MCF 10A (cell line): ENCODE measurements at regions not wholly inside any gene's neighbourhood (a gene's known extent, or its start where the extent isn't known, plus 50 kb on each side); places are given as distances from the start of the nearest gene placed in this dataset.

ENCODE experiments used
- BruUV-seq: library from RNA; stranded (reverse); fragments of 400-500 nt; replicated peaks from 2 replicates; lab custom pipeline; 2021; lab: Mats Ljungman, UMichigan
- CTCF ChIA-PET: fragments of 300-600 bp; sonication (Branson Sonifier 250); formaldehyde crosslinking; extraction: SDS; loops from one replicate; lab custom pipeline; 2021; ENCODE audit warnings: antibody characterized with exemption, inconsistent platforms; lab: Yijun Ruan, JAX
- POLR2A ChIA-PET: fragments of 300-600, 350-650 bp; sonication (Branson Sonifier 250); formaldehyde crosslinking; extraction: SDS; loops from one replicate; lab custom pipeline; 2020; ENCODE audit warnings: antibody characterized with exemption, inconsistent platforms; lab: Yijun Ruan, JAX
- DNase-seq: peaks from one replicate; pipeline ENCODE4 v3.0.0-alpha.2; 2018; ENCODE audit not compliant: unreplicated experiment
- H3K27ac Mint-ChIP-seq: one replicate; pipeline ENCODE4 v1.8.0; 2022; ENCODE audit warnings: mild to moderate bottlenecking, low read depth, mixed read lengths; ENCODE audit not compliant: unreplicated experiment
- H3K27me3 Mint-ChIP-seq: one replicate; pipeline ENCODE4 v1.8.0; 2022; ENCODE audit warnings: mixed read lengths; ENCODE audit not compliant: insufficient read depth, unreplicated experiment
- H3K36me3 Mint-ChIP-seq: one replicate; pipeline ENCODE4 v1.8.0; 2022; ENCODE audit warnings: mild to moderate bottlenecking, moderate library complexity, mixed read lengths; ENCODE audit not compliant: insufficient read depth, unreplicated experiment
- H3K4me1 Mint-ChIP-seq: one replicate; pipeline ENCODE4 v1.8.0; 2022; ENCODE audit warnings: mixed read lengths; ENCODE audit not compliant: insufficient read depth, unreplicated experiment
- H3K4me3 Mint-ChIP-seq: one replicate; pipeline ENCODE4 v1.8.0; 2022; ENCODE audit warnings: mild to moderate bottlenecking, moderate library complexity, mixed read lengths; ENCODE audit not compliant: unreplicated experiment
- H3K9me3 Mint-ChIP-seq: one replicate; pipeline ENCODE4 v1.8.0; 2022; ENCODE audit warnings: mixed read lengths; ENCODE audit not compliant: unreplicated experiment
- intact Hi-C: fragments of 100-400 bp; cut with micrococcal nuclease; formaldehyde crosslinking; loops from 2 replicates; pipeline ENCODE4 v1.14.1; 2022
- TF ChIP-seq, protein P1 (sequence below): fragments of 200-600 bp; IDR thresholded peaks from one replicate; pipeline ENCODE4 v1.8.0; 2022; ENCODE audit warnings: antibody characterized with exemption, mild to moderate bottlenecking; ENCODE audit not compliant: unreplicated experiment

DNA sequence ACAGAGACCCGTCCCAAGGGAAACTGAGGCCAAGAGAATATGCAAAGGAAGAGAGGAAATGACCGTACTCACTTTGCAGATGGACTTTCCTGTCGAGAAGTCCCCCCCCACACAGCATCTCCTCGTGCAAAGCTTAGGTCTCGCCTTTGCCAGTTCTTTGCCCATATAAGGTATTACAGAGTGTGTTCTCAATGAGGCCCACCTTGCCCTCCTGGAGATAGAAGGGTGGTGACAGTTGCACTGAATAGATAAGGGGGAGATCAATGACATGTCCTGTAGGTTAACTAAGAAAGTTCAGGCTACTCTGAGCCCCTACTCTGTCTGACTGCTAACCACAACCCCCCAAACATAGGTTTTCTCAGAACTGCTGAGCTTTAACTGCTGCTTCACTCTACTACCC lies 68.2 kb upstream of the SPTLC1 start:
- H3K27ac Mint-ChIP-seq, result no peak overlapping the region
- no peaks in the 10 kb centered on the region for H3K36me3 Mint-ChIP-seq
- peaks cover 17% of the 10 kb centered on the region for H3K27me3 Mint-ChIP-seq
- H3K4me3 Mint-ChIP-seq, result no peak overlapping the region
- peaks cover 5% of the 10 kb centered on the region for H3K4me1 Mint-ChIP-seq
- CTCF ChIA-PET, result interaction anchor here (0.9 to 1.4 kb wide), 2 partner anchors 43 to 47 kb away, joined by 3 to 6 read pairs; no protein-coding TSS in a partner anchor
- POLR2A ChIA-PET, result no interaction called here
- TF ChIP-seq, protein P1, sequence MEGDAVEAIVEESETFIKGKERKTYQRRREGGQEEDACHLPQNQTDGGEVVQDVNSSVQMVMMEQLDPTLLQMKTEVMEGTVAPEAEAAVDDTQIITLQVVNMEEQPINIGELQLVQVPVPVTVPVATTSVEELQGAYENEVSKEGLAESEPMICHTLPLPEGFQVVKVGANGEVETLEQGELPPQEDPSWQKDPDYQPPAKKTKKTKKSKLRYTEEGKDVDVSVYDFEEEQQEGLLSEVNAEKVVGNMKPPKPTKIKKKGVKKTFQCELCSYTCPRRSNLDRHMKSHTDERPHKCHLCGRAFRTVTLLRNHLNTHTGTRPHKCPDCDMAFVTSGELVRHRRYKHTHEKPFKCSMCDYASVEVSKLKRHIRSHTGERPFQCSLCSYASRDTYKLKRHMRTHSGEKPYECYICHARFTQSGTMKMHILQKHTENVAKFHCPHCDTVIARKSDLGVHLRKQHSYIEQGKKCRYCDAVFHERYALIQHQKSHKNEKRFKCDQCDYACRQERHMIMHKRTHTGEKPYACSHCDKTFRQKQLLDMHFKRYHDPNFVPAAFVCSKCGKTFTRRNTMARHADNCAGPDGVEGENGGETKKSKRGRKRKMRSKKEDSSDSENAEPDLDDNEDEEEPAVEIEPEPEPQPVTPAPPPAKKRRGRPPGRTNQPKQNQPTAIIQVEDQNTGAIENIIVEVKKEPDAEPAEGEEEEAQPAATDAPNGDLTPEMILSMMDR, result no peak
- peaks cover 8% of the 10 kb centered on the region for H3K9me3 Mint-ChIP-seq
- DNase-seq, result no peak
- intact Hi-C loops, result no loop called here
- no TSS peak for BruUV-seq

DNA sequence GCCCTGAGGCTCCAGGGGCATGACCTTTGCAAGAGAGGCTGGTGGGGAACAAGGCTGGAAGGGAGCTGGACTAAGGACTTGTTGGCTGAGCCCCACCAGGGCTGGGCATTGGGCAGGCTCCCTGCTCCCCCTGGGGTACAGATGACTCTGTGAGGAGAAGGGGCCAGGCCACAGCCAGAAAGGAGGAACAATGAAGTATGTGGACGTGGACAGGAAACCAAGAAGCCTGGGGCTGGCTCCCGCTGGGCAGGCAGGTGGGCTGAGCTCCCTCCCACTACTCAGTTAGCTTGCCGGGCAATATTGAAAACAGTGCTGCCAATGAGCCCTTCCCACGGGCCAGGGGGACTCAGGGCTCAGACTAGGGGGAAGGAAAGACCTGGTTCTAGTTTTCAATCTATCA lies 66.1 kb upstream of the SPTLC1 start:
- TF ChIP-seq, protein P1, result no peak
- DNase-seq, result no peak
- ChIA-PET CTCF (interaction anchor here (0.6 to 1.1 kb wide), 3 partner anchors 9 to 114 kb away, joined by 3 to 4 read pairs (median 3); no protein-coding TSS in a partner anchor), POLR2A (no interaction called here)
- Mint-ChIP-seq H3K36me3 (no peaks in the 10 kb centered on the region), H3K4me3 (no peak overlapping the region), H3K27me3 (peaks cover 17% of the 10 kb centered on the region), H3K4me1 (peaks cover 5% of the 10 kb centered on the region), H3K27ac (no peak overlapping the region), H3K9me3 (peaks cover 8% of the 10 kb centered on the region)
- BruUV-seq, result no TSS peak
- intact Hi-C loops, result no loop called here

DNA sequence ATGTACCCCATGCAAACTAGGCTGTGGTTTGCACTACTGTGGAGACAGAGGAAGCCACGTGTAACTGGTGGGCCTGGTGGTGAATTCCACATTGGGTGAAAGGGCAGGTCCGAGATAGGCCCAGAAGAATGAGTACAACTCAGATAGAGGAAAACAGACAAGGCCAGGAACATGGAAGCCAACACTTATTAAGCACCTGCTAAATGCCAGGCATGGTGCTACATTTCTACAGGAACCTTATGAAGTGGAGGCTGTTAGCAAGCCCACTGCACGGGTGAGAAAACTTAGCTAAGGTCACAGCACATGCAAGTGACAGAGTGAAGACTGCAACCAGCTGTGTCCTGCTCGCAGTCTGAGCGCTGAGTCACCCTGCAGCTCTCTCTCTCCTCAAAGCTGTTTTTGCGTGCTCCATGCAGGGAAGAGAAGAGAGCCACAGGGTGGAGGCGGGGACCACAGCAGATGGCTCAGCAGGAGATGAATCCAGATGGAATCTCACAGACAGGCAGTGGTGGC lies 65.5 kb upstream of the SPTLC1 start:
- no peak overlapping the region for H3K27ac Mint-ChIP-seq
- no TSS peak for BruUV-seq
- CTCF ChIA-PET, result interaction anchor here (0.6 to 2.4 kb wide), 5 partner anchors 10 to 42 kb away, joined by 3 to 11 read pairs (median 5); no protein-coding TSS in a partner anchor

DNA sequence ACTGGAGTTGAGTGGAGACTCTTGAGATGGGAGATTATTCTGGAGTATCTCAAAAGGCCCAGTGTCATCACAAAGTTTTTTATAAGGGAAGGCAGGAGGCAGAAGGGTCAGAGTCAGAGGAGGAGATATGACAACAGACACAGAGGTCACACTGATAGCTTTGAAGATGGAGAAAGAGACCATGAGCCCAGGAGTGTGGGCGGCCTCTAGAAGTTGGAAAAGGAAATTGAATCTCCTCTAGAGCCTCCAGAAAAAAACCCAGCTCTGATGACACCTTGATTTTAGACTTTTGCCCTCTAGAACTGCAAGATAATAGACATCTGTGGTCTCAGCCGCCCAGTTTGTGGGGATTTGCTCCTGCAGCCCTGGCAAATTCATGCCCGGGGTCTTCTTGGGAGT lies 64.8 kb upstream of the SPTLC1 start:
- BruUV-seq, result no TSS peak
- intact Hi-C loops, result no loop called here
- Mint-ChIP-seq H3K9me3 (peaks cover 8% of the 10 kb centered on the region), H3K27me3 (peaks cover 17% of the 10 kb centered on the region), H3K4me3 (no peak overlapping the region), H3K36me3 (no peaks in the 10 kb centered on the region), H3K27ac (no peak overlapping the region), H3K4me1 (peaks cover 5% of the 10 kb centered on the region)
- TF ChIP-seq, protein P1, result no peak
- POLR2A ChIA-PET, result interaction anchor here (0.5 kb wide), 1 partner anchor 15 kb away, joined by 3 read pairs; no protein-coding TSS in a partner anchor
- CTCF ChIA-PET, result interaction anchor here (1.0 to 2.4 kb wide), 3 partner anchors 32 to 41 kb away, joined by 3 to 11 read pairs (median 5); no protein-coding TSS in a partner anchor
- DNase-seq, result no peak

More for the DNA sequence above, 65.5 kb upstream of the SPTLC1 start:
- H3K9me3 Mint-ChIP-seq, result peaks cover 8% of the 10 kb centered on the region
- intact Hi-C loops, result no loop called here
- peaks cover 5% of the 10 kb centered on the region for H3K4me1 Mint-ChIP-seq
- H3K4me3 Mint-ChIP-seq, result no peak overlapping the region
- no peaks in the 10 kb centered on the region for H3K36me3 Mint-ChIP-seq
- POLR2A ChIA-PET, result no interaction called here
- peak; percentile 56 for DNase-seq
- TF ChIP-seq, protein P1, result no peak
- peaks cover 17% of the 10 kb centered on the region for H3K27me3 Mint-ChIP-seq
